HG03460 (cell line): ENCODE measurements at regions not wholly inside any gene's neighbourhood (a gene's known extent, or its start where the extent isn't known, plus 50 kb on each side); places are given as distances from the start of the nearest gene placed in this dataset.
A peak's percentile ranks its signal among the peaks of the same experiment; 100 is the strongest.

Experiments used
- ATAC-seq: cut with Tn5 transposase; IDR thresholded peaks from one replicate; pipeline ENCODE4 v1.9.1; 2021; ENCODE audit not compliant: unreplicated experiment

GRCh38 chr12:11946161-11946560, 124.6 kb upstream of the BCL2L14 start:
- ATAC-seq = no peak

- ATAC-seq = no peak
Observed at GRCh38 chr12:11947213-11947612, 123.5 kb upstream of the BCL2L14 start.

- no peak for ATAC-seq
Observed at GRCh38 chr12:11949738-11950411, 120.9 kb upstream of the BCL2L14 start.

GRCh38 chr12:11951209-11951608, 119.5 kb upstream of the BCL2L14 start:
- no peak for ATAC-seq

- no peak for ATAC-seq
Observed at GRCh38 chr12:11953523-11953922, 117.2 kb upstream of the BCL2L14 start.

- peak; percentile 58 for ATAC-seq
Observed at GRCh38 chr12:11954181-11954580, 116.6 kb upstream of the BCL2L14 start.

- ATAC-seq = peak; percentile 51
Observed at GRCh38 chr12:11958221-11959091, 112.3 kb upstream of the BCL2L14 start.

GRCh38 chr12:11959117-11959823, 111.5 kb upstream of the BCL2L14 start:
- ATAC-seq = no peak

GRCh38 chr12:11960646-11961045, 110.1 kb upstream of the BCL2L14 start:
- ATAC-seq = no peak

- no peak for ATAC-seq
Observed at GRCh38 chr12:11961686-11962085, 109.1 kb upstream of the BCL2L14 start.

GRCh38 chr12:11962860-11963259, 107.9 kb upstream of the BCL2L14 start:
- ATAC-seq = no peak

GRCh38 chr12:11963841-11964471, 106.8 kb upstream of the BCL2L14 start:
- no peak for ATAC-seq

- no peak for ATAC-seq
Observed at GRCh38 chr12:11965258-11965910, 105.4 kb upstream of the BCL2L14 start.

GRCh38 chr12:11967376-11968047, 103.2 kb upstream of the BCL2L14 start:
- no peak for ATAC-seq

GRCh38 chr12:11968048-11968383, 102.7 kb upstream of the BCL2L14 start:
- no peak for ATAC-seq

- no peak for ATAC-seq
Observed at GRCh38 chr12:11968516-11968915, 102.2 kb upstream of the BCL2L14 start.

GRCh38 chr12:11969437-11970154, 101.1 kb upstream of the BCL2L14 start:
- ATAC-seq = no peak

- no peak for ATAC-seq
Observed at GRCh38 chr12:11970155-11970520, 100.6 kb upstream of the BCL2L14 start.

- no peak for ATAC-seq
Observed at GRCh38 chr12:11973396-11973795, 97.3 kb upstream of the BCL2L14 start.

GRCh38 chr12:11976005-11976404, 94.7 kb upstream of the BCL2L14 start:
- no peak for ATAC-seq
